ENCODE measurements at regions not wholly inside any gene's neighbourhood (a gene's known extent, or its start where the extent isn't known, plus 50 kb on each side); places are given as distances from the start of the nearest gene placed in this dataset.

GRCh38 chr12:88435334-88436076 lies 144.8 kb downstream of the KITLG start:
- TF ChIP-seq POLR2A (IDR thresholded peaks at IDR 0.05; ENCODE audit: low read length) (no peak), GATA1 (IDR thresholded peaks at IDR 0.05; ENCODE audit: low read depth, low read length) (no peak)

Data from erythroblast (primary cell).